GM18507 (cell line): ENCODE measurements at regions not wholly inside any gene's neighbourhood (a gene's known extent, or its start where the extent isn't known, plus 50 kb on each side); places are given as distances from the start of the nearest gene placed in this dataset.

ENCODE experiments used
- DNase-seq: peaks from one replicate; pipeline ENCODE4 v3.0.0; 2011; ENCODE audit warnings: low read depth; ENCODE audit not compliant: insufficient read length; ENCODE audit errors: extremely low spot score
- FAIRE-seq: peaks from 2 replicates; lab custom pipeline; 2011; peaks lifted over from hg19 to GRCh38; lab: Jason Lieb, UNC

- no peak for DNase-seq
Observed at GRCh38 chr11:119504371-119504770, 81.4 kb upstream of the THY1 start.

GRCh38 chr11:119501777-119502405 is 78.9 kb upstream of the THY1 start:
- DNase-seq (no peak), FAIRE-seq (no peak)

More at GRCh38 chr11:119504371-119504770, 81.4 kb upstream of the THY1 start:
- no peak for FAIRE-seq

GRCh38 chr11:119497717-119498116 is 74.7 kb upstream of the THY1 start:
- DNase-seq (no peak), FAIRE-seq (no peak)

- FAIRE-seq (no peak), DNase-seq (no peak)
Observed at GRCh38 chr11:119496997-119497396, 74.0 kb upstream of the THY1 start.

GRCh38 chr11:119496469-119496868 is 73.5 kb upstream of the THY1 start:
- DNase-seq (no peak), FAIRE-seq (no peak)

- DNase-seq, result no peak
- FAIRE-seq, result no peak
Observed at GRCh38 chr11:119493712-119494111, 70.7 kb upstream of the THY1 start.

GRCh38 chr11:119491753-119492510 is 69.0 kb upstream of the THY1 start:
- DNase-seq (no peak), FAIRE-seq (no peak)

- FAIRE-seq (no peak), DNase-seq (no peak)
Observed at GRCh38 chr11:119490253-119491006, 67.5 kb upstream of the THY1 start.

- DNase-seq (no peak), FAIRE-seq (no peak)
Observed at GRCh38 chr11:119489087-119489486, 66.1 kb upstream of the THY1 start.

GRCh38 chr11:119488256-119488995 is 65.5 kb upstream of the THY1 start:
- no peak for FAIRE-seq
- no peak for DNase-seq

GRCh38 chr11:119486691-119487259 is 63.8 kb upstream of the THY1 start:
- DNase-seq, result no peak
- no peak for FAIRE-seq

- no peak for DNase-seq
- no peak for FAIRE-seq
Observed at GRCh38 chr11:119486016-119486415, 63.0 kb upstream of the THY1 start.

GRCh38 chr11:119484741-119485605 is 62.0 kb upstream of the THY1 start:
- no peak for DNase-seq
- peak; percentile 58 for FAIRE-seq

- DNase-seq (no peak), FAIRE-seq (no peak)
Observed at GRCh38 chr11:119483881-119484371, 61.0 kb upstream of the THY1 start.

- DNase-seq (no peak), FAIRE-seq (no peak)
Observed at GRCh38 chr11:119483341-119483880, 60.4 kb upstream of the THY1 start.

GRCh38 chr11:119482521-119483011 is 59.6 kb upstream of the THY1 start:
- DNase-seq, result no peak
- no peak for FAIRE-seq

GRCh38 chr11:119481667-119482400 is 58.9 kb upstream of the THY1 start:
- DNase-seq (no peak), FAIRE-seq (no peak)
